NCI-H510A treated with DMSO at 0.1 percent for 48 hours (cell line): ENCODE measurements at regions not wholly inside any gene's neighbourhood (a gene's known extent, or its start where the extent isn't known, plus 50 kb on each side); places are given as distances from the start of the nearest gene placed in this dataset.

Experiments used
- DNase-seq: peaks from one replicate; lab custom pipeline; 2025; lab: John Stamatoyannopoulos, UW

DNA sequence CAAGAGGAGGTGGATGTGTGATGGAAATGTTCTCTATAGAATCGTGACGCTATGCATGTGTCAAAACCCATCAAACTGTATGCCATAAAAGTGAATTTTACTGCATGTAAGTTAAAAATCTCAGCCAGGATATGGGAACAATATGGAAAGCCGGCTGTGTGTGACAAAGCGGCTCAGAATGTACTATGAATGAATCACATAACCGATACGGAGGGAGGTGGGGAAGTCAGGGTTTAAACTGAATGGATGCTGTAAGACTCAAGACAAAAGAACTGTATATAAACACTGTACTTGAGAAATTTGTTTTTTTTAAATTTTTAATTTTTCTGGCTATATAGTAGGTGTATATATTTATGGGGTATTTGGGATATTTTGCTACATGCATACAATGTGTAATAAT, 111.6 kb upstream of the PDE4B start:
- DNase-seq = no peak

DNA sequence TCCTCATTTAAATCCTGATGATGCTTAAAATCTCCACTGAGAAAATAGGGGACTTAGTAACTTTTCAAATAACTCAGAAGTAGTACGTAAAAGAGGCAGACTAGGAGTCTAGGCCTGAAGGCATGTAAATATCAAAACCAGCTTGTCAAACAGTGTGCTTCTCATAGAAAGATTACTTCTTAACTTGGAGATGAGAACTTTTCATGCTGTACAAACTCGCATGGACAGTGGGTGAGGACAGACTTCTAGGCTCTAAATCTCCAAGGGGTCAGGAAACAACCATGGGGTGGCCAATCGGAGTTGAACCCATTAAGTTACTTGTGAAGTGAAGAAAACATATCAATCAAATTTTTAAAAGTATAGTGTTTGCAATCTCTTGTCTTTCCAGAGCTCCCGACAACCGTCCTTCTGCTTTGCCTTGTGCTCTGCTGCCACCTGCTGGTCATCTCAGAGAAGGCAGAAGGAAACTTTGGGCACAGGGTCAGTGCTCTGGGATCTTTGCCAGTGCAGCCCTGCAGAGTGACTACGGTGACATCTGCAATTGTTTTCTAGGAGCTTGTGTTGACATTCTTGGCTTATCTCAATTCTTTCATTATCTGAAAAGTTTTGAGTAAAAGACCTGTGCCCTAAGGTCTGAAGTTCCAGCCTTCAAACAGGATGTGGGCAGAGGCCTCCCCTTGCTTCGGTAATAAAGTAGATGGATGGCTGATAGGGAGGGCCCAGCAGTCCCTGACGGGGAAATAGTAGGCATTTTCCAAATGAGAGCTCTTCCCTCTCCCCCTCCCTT, 105.1 kb upstream of the PDE4B start:
- peak; percentile 95 for DNase-seq

DNA sequence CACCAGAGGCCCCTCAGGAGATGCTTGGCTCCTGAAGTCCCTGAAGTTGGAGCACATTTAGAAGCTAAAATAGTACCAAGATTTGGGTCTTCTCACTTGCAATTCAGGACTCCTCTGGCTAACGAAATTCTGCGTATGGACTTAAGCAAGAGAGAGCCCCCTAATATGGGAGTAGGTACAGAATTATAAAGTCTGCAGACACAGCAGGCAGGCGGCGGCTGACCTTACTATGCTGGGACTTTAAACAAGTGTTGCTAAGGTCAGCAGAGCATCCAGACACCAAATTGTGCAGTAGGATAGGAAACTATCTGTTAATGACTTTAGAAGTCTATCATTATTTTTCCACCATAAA, 104.5 kb upstream of the PDE4B start:
- no peak for DNase-seq

DNA sequence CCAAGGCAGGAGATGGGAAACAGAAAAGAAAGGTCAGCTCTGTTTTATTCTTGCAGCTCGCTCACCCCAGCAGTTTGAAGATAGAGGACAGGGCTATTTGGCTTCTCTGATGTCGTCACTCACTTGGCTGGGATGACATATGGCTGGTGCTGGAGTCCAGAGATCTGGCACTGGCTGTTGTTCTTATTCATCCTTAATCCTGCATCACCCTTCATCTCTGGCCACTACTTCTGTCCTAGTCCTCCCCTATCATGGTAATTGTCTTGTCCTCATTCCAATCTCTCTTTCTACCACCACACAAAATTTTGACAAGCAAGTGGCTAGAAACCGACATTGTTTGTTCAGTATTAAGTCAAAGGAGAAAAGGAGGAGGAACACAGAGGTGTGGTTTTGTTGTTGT, 103.8 kb upstream of the PDE4B start:
- DNase-seq = no peak

DNA sequence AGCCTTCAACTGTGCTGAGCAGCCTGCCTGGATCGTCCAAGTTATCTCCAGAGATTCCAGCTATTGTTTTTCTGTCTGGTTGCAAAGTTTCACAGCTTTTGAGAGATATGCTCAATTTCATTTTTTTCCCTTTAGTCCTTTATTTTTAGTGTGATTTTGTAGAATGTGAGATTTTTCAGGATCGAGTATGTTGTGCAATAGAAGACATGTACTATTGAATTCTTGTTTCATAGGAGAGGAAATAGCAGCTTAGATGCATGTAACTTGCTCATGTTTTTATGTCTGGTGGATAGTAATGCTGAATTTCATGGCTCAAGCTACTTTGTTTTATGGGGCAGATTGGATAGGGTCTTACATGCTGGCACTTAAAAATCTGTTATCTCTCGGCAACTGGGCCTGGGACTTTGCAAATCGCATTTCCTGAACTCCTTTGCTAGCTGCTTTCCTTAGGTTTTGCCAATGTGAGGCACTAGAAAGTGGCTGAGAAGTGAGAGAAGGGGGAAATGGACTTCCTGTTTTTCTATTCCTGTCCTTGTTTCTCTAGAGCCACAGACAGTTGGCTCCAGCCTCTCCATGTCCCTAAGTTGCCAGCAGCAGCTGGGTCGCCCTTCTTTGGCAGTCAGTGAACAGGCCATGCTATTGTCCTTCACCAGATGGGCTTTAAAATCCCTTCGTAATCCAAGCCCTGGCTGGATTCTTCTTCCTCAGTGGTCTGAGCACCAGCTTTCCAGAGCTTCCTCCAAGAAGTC, 101.4 kb upstream of the PDE4B start:
- DNase-seq = no peak

DNA sequence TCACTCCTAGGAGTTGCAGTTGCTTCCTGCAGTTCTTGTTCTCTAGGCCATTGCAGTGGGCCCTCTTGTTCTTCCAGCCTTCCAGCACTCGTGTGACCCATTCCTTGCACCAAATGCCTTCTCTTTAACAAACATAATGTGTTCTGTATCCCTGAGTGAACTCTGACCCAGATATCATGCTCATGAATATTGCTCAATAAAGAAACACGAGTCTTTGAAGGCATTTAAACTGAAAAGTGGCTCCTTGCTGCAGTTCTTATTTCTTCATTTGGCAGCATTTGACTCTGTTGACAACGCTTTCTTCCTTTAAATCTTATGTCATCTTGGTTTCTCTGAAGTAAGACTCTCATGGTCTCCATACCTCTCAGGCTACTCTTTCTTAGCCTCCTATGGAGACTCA, 100.7 kb upstream of the PDE4B start:
- DNase-seq = no peak

DNA sequence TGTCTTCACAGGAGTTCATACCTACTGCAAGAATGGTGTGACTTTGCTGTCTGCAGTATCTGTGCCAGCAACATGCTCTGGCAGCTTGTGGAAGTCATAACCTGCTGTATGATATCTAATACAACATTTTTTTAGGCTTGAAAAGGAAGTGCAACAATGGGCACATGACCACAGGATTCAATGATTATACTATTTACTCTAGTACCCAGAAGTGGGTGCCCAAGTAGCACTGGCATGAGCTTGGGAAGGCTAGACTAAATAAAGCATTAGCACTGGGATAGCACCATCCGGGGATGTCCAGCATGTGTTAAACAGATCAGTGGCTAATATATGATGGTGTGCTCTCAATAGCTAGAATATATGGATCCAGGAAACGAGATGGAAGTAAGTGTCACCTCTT, 98.6 kb upstream of the PDE4B start:
- no peak for DNase-seq

DNA sequence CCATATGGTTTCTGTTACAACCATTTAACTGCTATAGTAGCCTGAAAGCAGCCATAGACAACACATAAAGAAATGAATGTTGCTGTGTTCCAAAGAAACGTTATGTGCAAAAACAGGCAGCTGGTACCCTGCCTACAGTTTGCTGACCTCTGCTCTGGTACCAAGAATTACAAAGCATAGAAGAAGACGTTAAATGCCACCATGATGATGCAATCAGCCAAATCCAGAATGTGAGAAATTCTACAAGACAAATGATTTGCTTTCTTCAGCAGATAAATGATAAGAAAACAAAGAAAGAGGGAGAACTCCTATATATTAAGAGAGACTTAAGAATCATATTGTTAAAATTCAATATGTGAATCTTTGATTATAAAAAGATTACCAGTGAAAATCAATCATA, 97.8 kb upstream of the PDE4B start:
- DNase-seq = no peak

DNA sequence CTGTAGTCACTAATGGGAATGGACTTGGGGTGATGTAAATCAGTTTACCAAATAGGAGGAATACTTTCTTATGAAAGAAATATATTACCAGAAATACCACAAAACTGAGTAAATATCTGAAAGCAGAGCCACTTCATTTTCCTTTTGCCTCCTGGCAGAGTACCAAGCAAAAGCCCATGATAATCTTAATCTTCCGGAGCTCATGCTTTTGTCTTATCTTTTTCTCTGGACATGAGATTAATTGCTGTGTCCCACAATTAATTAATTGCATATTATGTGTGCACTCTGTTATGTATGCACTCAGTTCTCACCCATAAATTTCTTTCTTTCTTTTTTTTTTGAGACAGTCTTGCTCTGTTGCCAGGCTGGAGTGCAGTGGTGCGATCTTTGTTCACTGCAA, 94.1 kb upstream of the PDE4B start:
- no peak for DNase-seq

DNA sequence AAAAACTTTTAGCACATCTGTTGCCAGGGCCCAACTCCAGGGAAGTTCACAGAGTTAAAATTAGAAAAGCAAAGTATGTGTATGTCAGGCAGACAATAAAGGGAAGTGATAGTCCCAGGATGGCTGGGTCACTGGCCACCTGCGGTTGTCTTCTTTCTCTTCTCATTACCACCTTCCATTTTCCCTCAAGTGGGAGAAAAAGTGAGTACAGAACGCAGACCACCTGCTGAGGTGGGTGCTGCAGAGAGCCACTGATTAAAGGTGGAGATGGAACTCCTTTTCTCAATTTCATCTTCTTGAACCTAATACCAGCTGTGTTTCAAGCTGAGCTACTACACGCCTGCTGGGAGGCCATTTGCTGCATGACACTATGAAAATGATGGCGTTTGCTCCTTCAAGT, 88.8 kb upstream of the PDE4B start:
- no peak for DNase-seq

DNA sequence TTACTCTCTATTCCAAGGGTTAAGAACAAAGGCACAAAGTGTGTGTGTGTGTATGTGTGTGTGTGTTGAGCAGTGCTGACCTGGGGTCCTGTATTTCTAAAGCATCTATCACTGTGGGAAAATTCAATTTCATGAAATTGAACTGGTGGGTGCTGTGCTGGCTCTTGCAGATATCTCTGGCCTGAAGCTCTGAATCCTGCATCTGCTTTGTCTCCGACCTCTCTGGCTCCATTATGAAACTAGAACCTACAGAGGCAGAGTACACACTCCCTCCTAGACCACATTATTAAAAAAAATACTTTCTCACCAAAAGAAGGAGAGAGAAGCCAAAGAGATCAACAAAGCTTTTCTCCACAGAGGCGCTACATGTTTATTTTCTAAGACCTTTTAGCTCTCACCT, 88.4 kb upstream of the PDE4B start:
- DNase-seq = no peak

DNA sequence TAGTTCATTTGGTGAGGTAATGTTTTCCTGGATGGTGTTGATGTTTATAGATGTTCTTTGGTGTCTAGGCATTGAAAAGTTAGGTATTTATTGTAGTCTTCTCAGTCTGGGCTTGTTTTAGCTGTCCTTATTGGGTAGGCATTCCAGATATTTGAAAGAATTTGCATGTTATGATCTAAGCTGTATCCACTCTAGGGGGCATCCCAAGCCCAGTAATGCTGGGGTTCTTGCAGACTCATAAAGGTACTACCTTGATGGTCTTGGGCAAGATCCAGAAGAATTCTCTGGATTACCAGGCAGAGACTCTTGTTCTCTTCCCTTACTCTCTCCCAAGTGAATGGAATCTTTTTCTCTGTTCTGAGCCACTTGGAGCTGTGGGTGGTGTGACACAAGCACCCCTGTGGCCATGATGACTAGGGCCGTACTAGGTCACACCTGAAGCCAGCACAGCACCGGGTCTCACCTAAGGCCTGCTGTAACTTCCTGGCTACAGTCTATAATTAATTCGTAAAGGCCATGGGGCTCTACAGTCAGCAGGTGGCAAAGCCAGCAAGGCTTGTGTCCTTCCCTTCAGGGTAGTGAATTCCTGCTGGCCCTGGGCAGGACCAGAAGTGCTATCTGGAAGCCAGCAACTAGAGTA, 74.8 kb upstream of the PDE4B start:
- no peak for DNase-seq

DNA sequence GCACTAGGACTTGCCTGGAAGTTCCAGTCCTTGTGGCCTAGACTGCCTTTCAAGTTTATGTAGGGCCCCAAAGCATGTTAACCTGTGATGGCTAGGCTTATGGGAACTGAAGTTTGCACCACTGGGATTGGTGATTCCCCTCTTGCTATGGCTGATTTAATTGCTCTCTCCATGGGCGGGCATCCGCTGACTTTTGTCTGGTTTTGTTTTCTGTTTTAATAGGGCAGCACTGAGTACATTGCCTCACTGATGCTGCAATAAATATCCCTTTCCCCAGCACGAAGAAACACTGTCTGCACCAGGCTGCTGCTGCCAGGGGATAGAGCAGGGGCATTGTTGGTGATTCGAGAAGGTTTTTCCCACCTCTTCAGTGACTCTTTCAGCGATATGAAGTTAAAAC, 73.3 kb upstream of the PDE4B start:
- DNase-seq = no peak

DNA sequence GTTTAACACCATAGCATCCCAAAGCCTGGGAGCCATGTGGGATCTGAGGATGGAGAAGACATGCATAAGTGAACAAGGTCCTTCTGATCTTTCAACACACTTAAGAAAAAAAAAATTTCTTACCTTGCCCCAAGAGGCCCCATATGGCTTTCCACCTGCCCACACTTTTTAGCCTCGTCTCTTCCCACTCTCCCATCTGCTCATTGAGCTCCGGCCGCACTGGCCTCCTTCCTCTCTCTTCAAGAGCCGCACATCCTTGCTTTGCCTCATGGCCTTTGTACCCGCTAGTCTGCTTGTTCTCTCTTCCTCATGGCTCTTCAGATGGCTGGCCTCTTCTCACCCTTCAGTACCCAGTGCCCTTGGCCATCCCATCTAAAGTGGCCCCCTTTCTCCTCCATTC, 70.2 kb upstream of the PDE4B start:
- DNase-seq = no peak

DNA sequence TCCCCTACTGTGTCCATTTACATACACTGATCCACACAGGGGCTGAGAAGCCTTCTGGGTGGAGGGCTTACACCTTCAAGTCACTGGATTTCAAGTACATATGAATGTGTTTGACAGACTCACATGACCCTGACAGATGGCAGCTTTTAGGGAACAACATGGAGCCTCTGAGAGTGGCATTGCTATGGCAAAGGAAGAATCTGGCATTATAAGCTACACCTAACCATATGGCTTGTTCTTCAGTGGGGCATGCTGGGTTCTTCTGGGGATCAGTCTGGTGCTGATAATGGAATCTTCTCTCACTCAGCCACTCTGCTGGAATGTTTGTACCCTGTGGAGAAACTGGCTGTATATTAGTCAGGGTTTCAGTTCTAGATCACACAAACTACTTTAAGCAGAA, 68.5 kb upstream of the PDE4B start:
- no peak for DNase-seq

DNA sequence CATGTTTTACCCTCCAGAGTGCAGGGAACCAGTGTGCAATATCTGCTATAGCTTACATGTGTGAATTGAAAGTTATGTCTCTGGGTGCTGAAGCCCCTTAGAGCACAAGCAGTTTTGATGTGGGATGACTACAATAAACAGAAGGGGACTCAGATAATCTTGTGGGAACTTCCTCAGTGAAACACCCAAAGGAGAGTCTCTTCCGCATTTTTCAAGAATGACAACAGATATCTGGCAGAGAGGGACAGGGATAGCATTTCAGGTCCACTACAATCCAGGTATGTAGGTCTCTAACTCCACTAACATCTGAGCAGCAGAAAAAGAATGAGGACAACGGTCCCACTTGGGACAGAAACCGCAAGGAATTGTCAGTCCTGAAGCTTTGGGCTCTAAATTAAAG, 67.6 kb upstream of the PDE4B start:
- DNase-seq = no peak

DNA sequence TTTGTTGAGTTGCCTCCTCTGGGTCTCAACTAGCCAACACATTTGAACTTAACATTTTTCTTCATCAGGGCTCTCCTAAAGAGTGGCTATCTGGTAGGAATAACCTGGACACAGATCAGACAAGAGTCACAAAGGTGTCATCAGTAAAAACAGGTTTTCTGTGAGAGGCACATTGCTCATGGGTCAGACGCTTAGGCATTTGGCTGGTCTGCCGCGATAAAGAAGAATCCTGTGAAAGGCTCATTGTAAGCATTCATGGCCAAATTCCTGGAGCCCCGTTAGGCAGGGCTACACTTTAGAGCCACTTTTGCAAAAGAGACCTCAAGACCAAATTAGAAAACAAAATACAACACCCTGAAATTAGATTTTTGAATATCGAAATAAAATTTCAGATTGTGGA, 64.2 kb upstream of the PDE4B start:
- DNase-seq = no peak

DNA sequence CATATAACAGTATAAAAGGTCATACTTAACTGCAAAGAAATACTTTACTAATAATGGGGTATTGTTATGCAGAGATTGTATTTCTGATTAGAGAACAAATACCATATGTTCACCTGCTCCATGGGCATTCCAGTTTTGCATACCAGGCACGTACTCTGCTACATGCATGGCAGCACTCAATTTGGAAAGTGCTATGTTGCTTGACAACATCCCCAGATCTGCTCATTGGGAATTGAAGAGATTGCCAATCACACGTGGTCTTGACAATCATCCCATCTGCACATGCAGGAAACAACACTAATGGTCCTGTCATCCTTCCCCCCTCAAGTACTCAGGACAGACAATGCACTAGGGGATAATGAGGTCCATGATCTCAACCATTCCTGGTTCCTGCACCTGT, 63.4 kb upstream of the PDE4B start:
- no peak for DNase-seq

DNA sequence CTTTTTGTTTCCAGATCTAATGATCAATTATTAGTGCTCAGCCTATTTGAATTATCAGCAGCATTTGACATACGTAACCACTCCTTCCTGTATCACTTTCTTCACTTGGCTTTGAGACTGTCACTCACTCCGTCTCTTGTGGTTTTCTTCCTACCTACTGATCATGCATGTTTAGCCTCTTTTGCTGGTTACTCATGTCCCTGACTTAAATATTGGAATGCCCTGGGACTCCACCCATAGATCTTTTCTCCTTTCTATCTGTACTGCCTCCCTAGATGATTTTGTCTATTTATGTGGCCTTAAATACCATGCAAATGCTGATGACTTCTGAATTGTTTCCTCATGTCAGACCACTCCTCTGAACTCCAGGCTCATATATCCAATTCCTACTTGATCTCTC, 57.7 kb upstream of the PDE4B start:
- no peak for DNase-seq

DNA sequence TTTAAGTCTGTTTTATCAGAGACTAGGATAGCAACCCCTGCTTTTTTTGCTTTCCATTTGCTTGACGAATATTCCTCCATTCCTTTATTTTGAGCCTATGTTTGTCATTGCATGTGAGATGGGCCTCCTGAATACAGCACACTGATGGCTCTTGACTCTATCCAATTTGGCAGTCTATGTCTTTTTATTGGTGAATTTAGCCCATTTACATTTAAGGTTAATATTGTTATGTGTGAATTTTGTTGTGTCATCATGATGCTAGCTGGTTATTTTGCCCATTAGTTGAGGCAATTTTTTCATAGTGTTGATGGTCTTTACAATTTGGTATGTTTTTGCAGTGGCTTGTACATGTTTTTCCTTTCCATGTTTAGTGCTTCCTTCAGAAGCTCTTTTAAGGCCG, 50.7 kb upstream of the PDE4B start:
- DNase-seq = no peak
